ENCODE measurements at regions not wholly inside any gene's neighbourhood (a gene's known extent, or its start where the extent isn't known, plus 50 kb on each side); places are given as distances from the start of the nearest gene placed in this dataset.

DNA sequence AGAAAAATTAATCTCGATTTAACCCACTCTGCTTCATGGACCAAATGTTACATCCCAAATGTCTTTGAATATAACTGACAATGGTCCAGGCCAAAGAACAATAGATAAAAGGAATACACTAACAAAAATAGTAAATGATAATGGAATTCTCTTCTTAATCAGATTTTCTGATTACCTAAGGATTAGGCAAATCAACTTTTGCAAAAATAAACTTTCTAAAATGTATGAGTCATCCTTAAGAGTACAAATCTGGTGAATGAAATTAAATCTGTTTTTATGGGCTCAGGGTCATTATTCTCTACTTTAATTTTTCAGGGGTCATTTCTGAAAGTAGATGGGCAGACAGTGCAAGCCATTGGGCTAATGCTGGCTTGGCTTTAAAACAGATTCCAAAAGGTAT, 102.1 kb upstream of the FAM13C start:
- TF ChIP-seq, protein P1, sequence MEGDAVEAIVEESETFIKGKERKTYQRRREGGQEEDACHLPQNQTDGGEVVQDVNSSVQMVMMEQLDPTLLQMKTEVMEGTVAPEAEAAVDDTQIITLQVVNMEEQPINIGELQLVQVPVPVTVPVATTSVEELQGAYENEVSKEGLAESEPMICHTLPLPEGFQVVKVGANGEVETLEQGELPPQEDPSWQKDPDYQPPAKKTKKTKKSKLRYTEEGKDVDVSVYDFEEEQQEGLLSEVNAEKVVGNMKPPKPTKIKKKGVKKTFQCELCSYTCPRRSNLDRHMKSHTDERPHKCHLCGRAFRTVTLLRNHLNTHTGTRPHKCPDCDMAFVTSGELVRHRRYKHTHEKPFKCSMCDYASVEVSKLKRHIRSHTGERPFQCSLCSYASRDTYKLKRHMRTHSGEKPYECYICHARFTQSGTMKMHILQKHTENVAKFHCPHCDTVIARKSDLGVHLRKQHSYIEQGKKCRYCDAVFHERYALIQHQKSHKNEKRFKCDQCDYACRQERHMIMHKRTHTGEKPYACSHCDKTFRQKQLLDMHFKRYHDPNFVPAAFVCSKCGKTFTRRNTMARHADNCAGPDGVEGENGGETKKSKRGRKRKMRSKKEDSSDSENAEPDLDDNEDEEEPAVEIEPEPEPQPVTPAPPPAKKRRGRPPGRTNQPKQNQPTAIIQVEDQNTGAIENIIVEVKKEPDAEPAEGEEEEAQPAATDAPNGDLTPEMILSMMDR (IDR thresholded peaks at IDR 0.05), result no peak
- TF ChIP-seq POLR2A (IDR thresholded peaks at IDR 0.05) (no peak), POLR2AphosphoS5 (IDR thresholded peaks at IDR 0.05) (no peak)
